DOHH2 (cell line): ENCODE measurements at regions not wholly inside any gene's neighbourhood (a gene's known extent, or its start where the extent isn't known, plus 50 kb on each side); places are given as distances from the start of the nearest gene placed in this dataset.
A peak's percentile ranks its signal among the peaks of the same experiment; 100 is the strongest.

Source experiments
- H3F3A ChIP-seq: fragments of 200-600 bp; sonication (generic), shearing (Covaris generic); 2 replicates; pipeline ENCODE4 v1.6.0; 2016; ENCODE audit warnings: antibody characterized with exemption, mild to moderate bottlenecking; ENCODE audit not compliant: control insufficient read depth, insufficient read depth
- H3K27ac ChIP-seq: fragments of 200-600 bp; sonication (generic); 2 replicates; pipeline ENCODE4 v1.5.1; 2014; ENCODE audit warnings: low read depth, mild to moderate bottlenecking, low read length, moderate library complexity
- H3K27me3 ChIP-seq: fragments of 200-600 bp; sonication (generic); 2 replicates; pipeline ENCODE4 v1.6.1; 2014; ENCODE audit warnings: mild to moderate bottlenecking, low read length, mixed read lengths; ENCODE audit not compliant: control insufficient read depth
- H3K36me3 ChIP-seq: fragments of 200-600 bp; sonication (generic); 2 replicates; pipeline ENCODE4 v1.6.1; 2014; ENCODE audit warnings: mild to moderate bottlenecking, low read length, moderate library complexity, mixed read lengths; ENCODE audit not compliant: control insufficient read depth
- H3K4me1 ChIP-seq: fragments of 200-600 bp; sonication (generic); 2 replicates; pipeline ENCODE4 v1.6.1; 2014; ENCODE audit warnings: mild to moderate bottlenecking, low read length, mixed read lengths; ENCODE audit not compliant: control insufficient read depth
- H3K4me2 ChIP-seq: fragments of 200-600 bp; sonication (generic); 2 replicates; pipeline ENCODE4 v1.6.0; 2014; ENCODE audit warnings: mild to moderate bottlenecking, low read length, moderate library complexity
- H3K4me3 ChIP-seq: fragments of 200-600 bp; sonication (generic); 2 replicates; pipeline ENCODE4 v1.5.1; 2014; ENCODE audit warnings: mild to moderate bottlenecking, low read length, mixed read lengths
- H3K79me2 ChIP-seq: fragments of 200-600 bp; sonication (generic); 2 replicates; pipeline ENCODE4 v1.6.1; 2014; ENCODE audit warnings: mild to moderate bottlenecking, low read length, mixed read lengths; ENCODE audit not compliant: control insufficient read depth
- H3K9me2 ChIP-seq: fragments of 200-600 bp; sonication (generic); replicated peaks from 2 replicates; pipeline ENCODE4 v1.6.1; 2014; ENCODE audit warnings: mild to moderate bottlenecking, low read length, mixed read lengths; ENCODE audit not compliant: control insufficient read depth
- H3K9me3 ChIP-seq: fragments of 200-600 bp; sonication (generic); 2 replicates; pipeline ENCODE4 v1.6.1; 2014; ENCODE audit warnings: antibody characterized with exemption, low read length, mixed read lengths; ENCODE audit not compliant: control insufficient read depth, insufficient read depth
- H4K20me1 ChIP-seq: fragments of 200-600 bp; sonication (generic); 2 replicates; pipeline ENCODE4 v1.6.0; 2014; ENCODE audit warnings: low read depth, mild to moderate bottlenecking, antibody characterized with exemption, low read length, moderate library complexity; ENCODE audit not compliant: control insufficient read depth, insufficient read depth
- CTCF ChIP-seq: fragments of 200-600 bp; sonication (generic); IDR thresholded peaks from one replicate; pipeline ENCODE4 v1.5.1; 2014; ENCODE audit warnings: antibody characterized with exemption, mild to moderate bottlenecking, low read depth, low read length; ENCODE audit not compliant: poor library complexity, severe bottlenecking
- EZH2phosphoT487 ChIP-seq: fragments of 200-600 bp; sonication (generic); IDR thresholded peaks from 2 replicates; pipeline ENCODE4 v1.6.1; 2017; ENCODE audit warnings: borderline replicate concordance, mild to moderate bottlenecking, antibody characterized with exemption, low read length, moderate library complexity, mixed read lengths

GRCh38 chr4:31041853-31042252, 321.7 kb downstream of the PCDH7 start:
- H3K27me3 ChIP-seq, result no peaks in the 10 kb centered on the region
- no peaks in the 10 kb centered on the region for H3K9me2 ChIP-seq
- H3K4me2 ChIP-seq, result no peak overlapping the region
- H3K27ac ChIP-seq, result no peak overlapping the region
- H3K9me3 ChIP-seq, result no peaks in the 10 kb centered on the region
- no peak overlapping the region for H3K4me3 ChIP-seq
- no peaks in the 10 kb centered on the region for H3K36me3 ChIP-seq
- no peaks in the 10 kb centered on the region for H4K20me1 ChIP-seq
- H3K4me1 ChIP-seq, result peaks cover 7% of the 10 kb centered on the region
- no peaks in the 10 kb centered on the region for H3F3A ChIP-seq
- H3K79me2 ChIP-seq, result no peaks in the 10 kb centered on the region
- TF ChIP-seq EZH2phosphoT487, result no peak
- no peak for TF ChIP-seq CTCF

GRCh38 chr4:31043382-31044062, 323.4 kb downstream of the PCDH7 start:
- H4K20me1 ChIP-seq, result no peaks in the 10 kb centered on the region
- H3K4me3 ChIP-seq, result no peak overlapping the region
- H3K4me2 ChIP-seq, result no peak overlapping the region
- no peaks in the 10 kb centered on the region for H3F3A ChIP-seq
- H3K9me2 ChIP-seq, result no peaks in the 10 kb centered on the region
- no peaks in the 10 kb centered on the region for H3K79me2 ChIP-seq
- TF ChIP-seq EZH2phosphoT487 (no peak), CTCF (no peak)
- peaks cover 7% of the 10 kb centered on the region for H3K4me1 ChIP-seq
- no peak overlapping the region for H3K27ac ChIP-seq
- no peaks in the 10 kb centered on the region for H3K27me3 ChIP-seq
- no peaks in the 10 kb centered on the region for H3K36me3 ChIP-seq
- no peaks in the 10 kb centered on the region for H3K9me3 ChIP-seq

GRCh38 chr4:31045151-31045550, 325.0 kb downstream of the PCDH7 start:
- H3K9me2 ChIP-seq, result no peaks in the 10 kb centered on the region
- no peaks in the 10 kb centered on the region for H3K9me3 ChIP-seq
- TF ChIP-seq CTCF (no peak), EZH2phosphoT487 (no peak)
- H4K20me1 ChIP-seq, result no peaks in the 10 kb centered on the region
- no peak overlapping the region for H3K4me3 ChIP-seq
- H3K27ac ChIP-seq, result no peak overlapping the region
- H3K27me3 ChIP-seq, result no peaks in the 10 kb centered on the region
- H3F3A ChIP-seq, result no peaks in the 10 kb centered on the region
- peaks cover 7% of the 10 kb centered on the region for H3K4me1 ChIP-seq
- no peaks in the 10 kb centered on the region for H3K79me2 ChIP-seq
- no peaks in the 10 kb centered on the region for H3K36me3 ChIP-seq
- H3K4me2 ChIP-seq, result peak overlapping the region; percentile 5; the same call in 1 of the 2 replicates
